ENCODE measurements at regions not wholly inside any gene's neighbourhood (a gene's known extent, or its start where the extent isn't known, plus 50 kb on each side); places are given as distances from the start of the nearest gene placed in this dataset.
"Not testable (repeated sequence)": the region's sequence is repeated elsewhere in the genome, so short reads cannot be mapped to it uniquely, and the experiment has no call there.

DNA sequence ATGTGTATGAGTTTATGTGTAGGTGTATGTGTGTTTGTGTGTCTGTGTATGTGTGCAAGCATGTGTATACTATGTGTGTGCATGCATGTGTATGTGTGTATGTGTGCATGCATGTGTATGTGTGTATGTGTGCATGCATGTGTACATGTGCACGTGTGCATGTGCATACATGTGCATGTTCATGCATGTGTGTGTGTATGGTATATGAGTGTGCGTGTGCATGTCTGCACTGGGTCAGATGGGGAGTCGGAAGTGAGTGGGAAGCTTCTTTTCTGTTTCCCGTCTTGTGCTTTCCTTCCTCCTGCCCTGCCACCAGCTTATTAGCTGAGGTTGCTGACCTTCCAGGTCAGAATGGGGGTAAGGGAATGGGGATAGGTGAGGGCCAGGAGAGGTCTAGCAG is 174.7 kb downstream of the MAP2K4 start:
- POLR2A ChIA-PET (ENCODE audit: low non-redundant PET), result no interaction called here
- no peak for TF ChIP-seq EZH2 (IDR thresholded peaks at IDR 0.05; ENCODE audit: borderline replicate concordance, low read depth, low read length, poor library complexity, severe bottlenecking)
- no peak for TF ChIP-seq CTCF (conservative IDR thresholded peaks at IDR 0.05; ENCODE audit: low read depth, low read length)
- CTCF ChIA-PET, result no interaction called here
- Histone ChIP-seq H3K27ac (ENCODE audit: low read depth, low read length, poor library complexity, severe bottlenecking) (no peak overlapping the region), H3K27me3 (replicated peaks; ENCODE audit: insufficient read depth, low read depth, low read length, poor library complexity) (peaks cover 11% of the 10 kb centered on the region), H3K4me3 (ENCODE audit: low read depth, low read length, poor library complexity, severe bottlenecking) (no peak overlapping the region), H3K4me1 (ENCODE audit: insufficient read depth, low read length, poor library complexity, severe bottlenecking) (no peaks in the 10 kb centered on the region), H3K36me3 (ENCODE audit: insufficient read depth, low read length, poor library complexity, severe bottlenecking) (no peaks in the 10 kb centered on the region), H3K9me3 (ENCODE audit: low read depth, low read length, poor library complexity, severe bottlenecking) (no peaks in the 10 kb centered on the region)
- no TSS peak for BruUV-seq (replicated peaks)
- intact Hi-C loops (cut with micrococcal nuclease; ENCODE audit: unreplicated experiment), result no loop called here
- no peak for DNase-seq (ENCODE audit: low spot score)

- BruUV-seq (replicated peaks), result no TSS peak
- Histone ChIP-seq H3K27me3 (replicated peaks; ENCODE audit: insufficient read depth, low read depth, low read length, poor library complexity) (peaks cover 36% of the 10 kb centered on the region), H3K4me3 (ENCODE audit: low read depth, low read length, poor library complexity, severe bottlenecking) (no peak overlapping the region), H3K9me3 (ENCODE audit: low read depth, low read length, poor library complexity, severe bottlenecking) (no peaks in the 10 kb centered on the region), H3K36me3 (ENCODE audit: insufficient read depth, low read length, poor library complexity, severe bottlenecking) (no peaks in the 10 kb centered on the region), H3K27ac (ENCODE audit: low read depth, low read length, poor library complexity, severe bottlenecking) (no peak overlapping the region), H3K4me1 (ENCODE audit: insufficient read depth, low read length, poor library complexity, severe bottlenecking) (no peaks in the 10 kb centered on the region)
- TF ChIP-seq EZH2 (IDR thresholded peaks at IDR 0.05; ENCODE audit: borderline replicate concordance, low read depth, low read length, poor library complexity, severe bottlenecking), result no peak
- no peak for TF ChIP-seq CTCF (conservative IDR thresholded peaks at IDR 0.05; ENCODE audit: low read depth, low read length)
- CTCF ChIA-PET, result no interaction called here
- DNase-seq (ENCODE audit: low spot score), result no peak
- intact Hi-C loops (cut with micrococcal nuclease; ENCODE audit: unreplicated experiment), result no loop called here
- POLR2A ChIA-PET (ENCODE audit: low non-redundant PET), result interaction anchor here (0.6 kb wide), 1 partner anchor 16 kb away, joined by 5 read pairs; no protein-coding TSS in a partner anchor
Observed at GRCh38 chr17:12201294-12201880, 180.7 kb downstream of the MAP2K4 start.

- Histone ChIP-seq H3K9me3 (ENCODE audit: low read depth, low read length, poor library complexity, severe bottlenecking) (no peaks in the 10 kb centered on the region), H3K4me3 (ENCODE audit: low read depth, low read length, poor library complexity, severe bottlenecking) (no peak overlapping the region), H3K4me1 (ENCODE audit: insufficient read depth, low read length, poor library complexity, severe bottlenecking) (no peaks in the 10 kb centered on the region), H3K27ac (ENCODE audit: low read depth, low read length, poor library complexity, severe bottlenecking) (no peak overlapping the region), H3K36me3 (ENCODE audit: insufficient read depth, low read length, poor library complexity, severe bottlenecking) (no peaks in the 10 kb centered on the region), H3K27me3 (replicated peaks; ENCODE audit: insufficient read depth, low read depth, low read length, poor library complexity) (peaks cover 39% of the 10 kb centered on the region)
- TF ChIP-seq CTCF (conservative IDR thresholded peaks at IDR 0.05; ENCODE audit: low read depth, low read length) (no peak), EZH2 (IDR thresholded peaks at IDR 0.05; ENCODE audit: borderline replicate concordance, low read depth, low read length, poor library complexity, severe bottlenecking) (no peak)
- intact Hi-C loops (cut with micrococcal nuclease; ENCODE audit: unreplicated experiment), result no loop called here
- ChIA-PET CTCF (no interaction called here), POLR2A (ENCODE audit: low non-redundant PET) (no interaction called here)
- DNase-seq (ENCODE audit: low spot score), result no peak
- no TSS peak for BruUV-seq (replicated peaks)
Observed at GRCh38 chr17:12209632-12210191, 189.0 kb downstream of the MAP2K4 start.

GRCh38 chr17:12220714-12221439 is 200.2 kb downstream of the MAP2K4 start:
- H3K36me3 ChIP-seq (ENCODE audit: insufficient read depth, low read length, poor library complexity, severe bottlenecking); CTCF ChIA-PET; H3K4me3 ChIP-seq (ENCODE audit: low read depth, low read length, poor library complexity, severe bottlenecking); H3K4me1 ChIP-seq (ENCODE audit: insufficient read depth, low read length, poor library complexity, severe bottlenecking); BruUV-seq (replicated peaks); H3K9me3 ChIP-seq (ENCODE audit: low read depth, low read length, poor library complexity, severe bottlenecking); intact Hi-C loops (cut with micrococcal nuclease; ENCODE audit: unreplicated experiment); H3K27ac ChIP-seq (ENCODE audit: low read depth, low read length, poor library complexity, severe bottlenecking); DNase-seq (ENCODE audit: low spot score); POLR2A ChIA-PET (ENCODE audit: low non-redundant PET): not testable (repeated sequence)
- peaks cover 46% of the 10 kb centered on the region for H3K27me3 ChIP-seq (replicated peaks; ENCODE audit: insufficient read depth, low read depth, low read length, poor library complexity)
